ENCODE measurements at regions not wholly inside any gene's neighbourhood (a gene's known extent, or its start where the extent isn't known, plus 50 kb on each side); places are given as distances from the start of the nearest gene placed in this dataset.

- TF ChIP-seq SUZ12 (IDR thresholded peaks at IDR 0.05; ENCODE audit: extremely low read depth, insufficient read depth, insufficient read length), result no peak
- TF ChIP-seq YY1 (IDR thresholded peaks at IDR 0.05; ENCODE audit: insufficient read depth, insufficient read length), result no peak
Observed at GRCh38 chr14:58944343-58944967, 244.0 kb upstream of the DAAM1 start.

Data from NT2/D1 (cell line).